Suprapubic skin (tissue), 4 donors: ENCODE measurements at regions not wholly inside any gene's neighbourhood (a gene's known extent, or its start where the extent isn't known, plus 50 kb on each side); places are given as distances from the start of the nearest gene placed in this dataset.

Experiments used
- CTCF ChIP-seq, 2 donors: fragments of 200-600 bp in 1 of 2; fragments of 450-650 bp in 1 of 2; sonication (generic) in 1 of 2; IDR thresholded peaks; one replicate each; pipeline ENCODE4 v1.5.1; 2016 to 2019; ENCODE audit warnings: antibody characterized with exemption in 2 of 2, mild to moderate bottlenecking in 1 of 2, moderate library complexity in 1 of 2
- POLR2A ChIP-seq, 2 donors: fragments of 450-650 bp; IDR thresholded peaks; one replicate each; pipeline ENCODE4 v1.6.1; 2017; ENCODE audit warnings: antibody characterized with exemption in 2 of 2, mild to moderate bottlenecking in 2 of 2, moderate library complexity in 2 of 2
- POLR2AphosphoS5 ChIP-seq, 3 donors: sonication (generic); formaldehyde crosslinking; IDR thresholded peaks; one replicate each; pipeline ENCODE4 v1.6.1; 2017; ENCODE audit warnings: antibody characterized with exemption in 3 of 3

DNA sequence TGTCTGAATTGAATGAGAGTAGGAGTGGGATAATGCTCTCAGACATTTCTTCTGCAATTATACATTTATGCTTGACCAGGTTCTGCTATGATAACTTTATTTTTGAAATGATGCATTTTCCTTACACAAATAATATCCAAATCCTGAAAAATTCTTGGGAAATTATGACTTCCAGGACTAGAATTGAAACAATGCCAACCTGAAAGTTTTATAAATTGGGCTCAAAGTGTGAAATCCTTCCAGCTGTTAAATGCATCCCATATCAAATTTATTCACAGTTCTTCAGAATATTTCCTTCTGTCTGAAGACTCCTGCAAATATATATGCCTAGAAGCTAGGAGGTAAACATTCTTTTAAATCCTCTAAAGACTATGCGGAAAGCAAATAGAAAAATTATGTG lies 155.7 kb upstream of the EYA4 start:
- TF ChIP-seq POLR2A (IDR thresholded peaks at IDR 0.05) (no peak), POLR2AphosphoS5 (IDR thresholded peaks at IDR 0.05) (no peak), CTCF (IDR thresholded peaks at IDR 0.05) (no peak)
